CD8-positive, alpha-beta memory T cell (primary cell): ENCODE measurements at regions not wholly inside any gene's neighbourhood (a gene's known extent, or its start where the extent isn't known, plus 50 kb on each side); places are given as distances from the start of the nearest gene placed in this dataset.
"Not testable (repeated sequence)": the region's sequence is repeated elsewhere in the genome, so short reads cannot be mapped to it uniquely, and the experiment has no call there.

Experiments used
- CTCF ChIA-PET: fragments of 350-600 bp; sonication (Branson Sonifier 250); formaldehyde crosslinking; loops from one replicate; lab custom pipeline; 2021; ENCODE audit warnings: antibody characterized with exemption; lab: Charles Lee
- POLR2A ChIA-PET: fragments of 350-600 bp; sonication (Branson Sonifier 250); formaldehyde crosslinking; loops from one replicate; lab custom pipeline; 2021; ENCODE audit warnings: antibody characterized with exemption; lab: Charles Lee
- DNase-seq, 5 donors: peaks; one replicate each; pipeline versions ENCODE4 v3.0.0 to v3.0.0-alpha.2; 2020 to 2022; ENCODE audit warnings: mixed read lengths in 1 of 5
- H3K27ac ChIP-seq: one replicate; pipeline ENCODE4 v1.7.0; 2013; ENCODE audit warnings: low read depth, mild to moderate bottlenecking, low read length, moderate library complexity
- H3K27me3 ChIP-seq: 2 replicates; pipeline ENCODE4 v1.7.0; 2013; ENCODE audit warnings: low read length, mild to moderate bottlenecking; ENCODE audit not compliant: insufficient read depth, poor library complexity, severe bottlenecking
- H3K36me3 ChIP-seq: 2 replicates; pipeline ENCODE4 v1.7.0; 2013; ENCODE audit warnings: mild to moderate bottlenecking, low read length, moderate library complexity; ENCODE audit not compliant: insufficient read depth
- H3K4me1 ChIP-seq: 2 replicates; pipeline ENCODE4 v1.7.0; 2013; ENCODE audit warnings: mild to moderate bottlenecking, low read length, moderate library complexity; ENCODE audit not compliant: insufficient read depth
- H3K4me3 ChIP-seq: 2 replicates; pipeline ENCODE4 v1.7.0; 2013; ENCODE audit warnings: mild to moderate bottlenecking, low read length
- H3K9me3 ChIP-seq: 2 replicates; pipeline ENCODE4 v1.7.0; 2013; ENCODE audit warnings: mild to moderate bottlenecking, low read length
- H3K27ac Mint-ChIP-seq, 8 donors: one replicate each; pipeline ENCODE4 v1.8.0; 2020 to 2021; ENCODE audit warnings: mixed read lengths in 8 of 8, mild to moderate bottlenecking in 6 of 8, inconsistent platforms in 3 of 8, moderate library complexity in 3 of 8
- H3K27me3 Mint-ChIP-seq, 2 donors: one replicate each; pipeline ENCODE4 v1.8.0; 2020 to 2021; ENCODE audit warnings: mixed read lengths in 2 of 2, mild to moderate bottlenecking in 1 of 2, moderate library complexity in 1 of 2
- H3K36me3 Mint-ChIP-seq, 3 donors: one replicate each; pipeline ENCODE4 v1.8.0; 2020 to 2021; ENCODE audit warnings: mixed read lengths in 3 of 3, inconsistent platforms in 1 of 3, mild to moderate bottlenecking in 1 of 3
- H3K4me1 Mint-ChIP-seq, 3 donors: one replicate each; pipeline ENCODE4 v1.8.0; 2020 to 2021; ENCODE audit warnings: mixed read lengths in 3 of 3, inconsistent platforms in 1 of 3, mild to moderate bottlenecking in 1 of 3
- H3K4me3 Mint-ChIP-seq, 7 donors: one replicate each; pipeline ENCODE4 v1.8.0; 2020 to 2021; ENCODE audit warnings: mixed read lengths in 7 of 7, mild to moderate bottlenecking in 6 of 7, moderate library complexity in 4 of 7, inconsistent platforms in 2 of 7
- H3K9me3 Mint-ChIP-seq, 5 donors: one replicate each; pipeline ENCODE4 v1.8.0; 2020 to 2022; ENCODE audit warnings: mixed read lengths in 5 of 5, mild to moderate bottlenecking in 3 of 5, moderate library complexity in 2 of 5, inconsistent platforms in 1 of 5

DNA sequence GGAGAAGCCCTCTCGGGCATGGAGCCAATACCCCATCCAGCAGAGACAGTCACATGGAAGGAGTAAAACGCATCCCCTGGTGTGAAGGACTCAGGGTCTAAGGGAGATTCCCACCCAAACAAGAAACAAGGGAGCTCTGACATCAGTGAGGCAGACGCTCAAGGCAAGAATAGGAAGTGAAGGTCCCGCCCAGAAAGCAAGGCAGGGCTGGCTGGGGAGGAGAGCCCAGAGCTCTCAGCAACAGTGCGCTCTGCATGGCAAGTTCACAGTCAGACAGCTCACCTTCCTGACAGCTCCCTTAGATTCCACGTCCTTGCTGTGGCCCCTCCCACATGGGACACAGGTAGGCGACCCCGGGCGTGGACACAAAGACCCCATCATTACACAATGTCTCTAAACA lies 85.6 kb downstream of the TTLL2 start:
- no peak overlapping the region for H3K4me3 Mint-ChIP-seq
- Histone ChIP-seq H3K36me3 (no peaks in the 10 kb centered on the region), H3K9me3 (no peaks in the 10 kb centered on the region), H3K4me1 (no peaks in the 10 kb centered on the region), H3K4me3 (no peak overlapping the region), H3K27me3 (no peaks in the 10 kb centered on the region), H3K27ac (no peak overlapping the region)
- H3K36me3 Mint-ChIP-seq = no peaks in the 10 kb centered on the region
- H3K4me1 Mint-ChIP-seq = no peaks in the 10 kb centered on the region
- H3K9me3 Mint-ChIP-seq = no peaks in the 10 kb centered on the region
- peaks cover 2 to 17% of the 10 kb centered on the region in 2 donors for H3K27me3 Mint-ChIP-seq
- H3K27ac Mint-ChIP-seq = no peak overlapping the region
- DNase-seq = no peak
- ChIA-PET POLR2A (no interaction called here), CTCF (no interaction called here)

DNA sequence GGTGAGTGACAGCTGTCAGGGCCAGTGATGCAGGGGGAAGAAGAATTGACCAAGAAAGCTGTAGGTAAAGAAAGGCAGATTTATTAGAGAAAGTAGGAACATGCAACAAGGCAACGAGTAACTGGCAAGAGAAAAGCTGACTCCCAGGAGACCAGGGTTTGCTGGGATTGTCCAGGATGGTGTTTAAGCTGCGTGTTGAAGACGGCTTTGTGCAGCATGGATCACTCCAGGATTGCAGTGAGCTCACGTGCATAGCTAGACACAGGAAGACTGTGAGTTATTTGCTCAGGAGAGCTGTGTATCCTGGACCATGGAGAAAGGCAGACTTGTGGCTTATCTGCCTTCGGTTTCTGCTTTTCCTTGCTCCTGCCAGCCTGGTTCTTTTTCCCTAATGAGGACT lies 87.6 kb downstream of the TTLL2 start:
- Histone ChIP-seq H3K36me3 (no peaks in the 10 kb centered on the region), H3K9me3 (no peaks in the 10 kb centered on the region), H3K27ac (no peak overlapping the region), H3K4me1 (no peaks in the 10 kb centered on the region), H3K4me3 (no peak overlapping the region), H3K27me3 (no peaks in the 10 kb centered on the region)
- no peak for DNase-seq
- CTCF ChIA-PET = no interaction called here
- H3K36me3 Mint-ChIP-seq = no peaks in the 10 kb centered on the region
- H3K27me3 Mint-ChIP-seq = peaks cover 4 to 23% of the 10 kb centered on the region in 2 donors
- no peaks in the 10 kb centered on the region for H3K9me3 Mint-ChIP-seq
- POLR2A ChIA-PET = no interaction called here
- H3K27ac Mint-ChIP-seq = no peak overlapping the region
- H3K4me3 Mint-ChIP-seq = no peak overlapping the region
- H3K4me1 Mint-ChIP-seq = no peaks in the 10 kb centered on the region

DNA sequence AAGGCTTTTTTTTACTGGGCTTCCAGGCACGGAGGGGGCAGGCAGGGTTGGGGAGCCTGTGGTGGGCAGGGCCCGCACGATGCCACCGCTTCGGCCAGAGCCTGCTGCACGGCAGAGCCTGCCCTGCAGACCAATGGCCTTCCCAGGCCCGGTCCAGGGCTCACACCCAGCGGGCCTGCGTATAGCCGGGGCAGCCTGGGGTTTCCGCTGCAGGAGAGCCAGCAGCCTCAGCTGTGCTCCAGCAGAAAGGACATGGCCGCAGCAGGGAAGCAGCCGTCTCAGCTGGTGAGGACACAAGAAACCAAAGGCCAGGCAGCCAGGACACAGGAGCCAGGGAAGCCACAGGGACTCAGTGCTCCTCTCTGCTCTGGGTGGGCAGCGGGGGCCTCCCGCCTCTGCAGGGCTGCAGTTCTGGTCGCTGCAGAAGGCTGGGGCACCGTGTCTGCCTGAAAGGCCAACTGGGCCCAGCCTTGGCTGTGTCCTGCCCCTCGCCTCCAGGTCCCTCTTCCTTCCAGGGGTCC lies 90.6 kb downstream of the TTLL2 start:
- no peaks in the 10 kb centered on the region for H3K9me3 ChIP-seq
- no peaks in the 10 kb centered on the region for H3K36me3 ChIP-seq
- no peaks in the 10 kb centered on the region for H3K4me1 ChIP-seq
- H3K4me1 Mint-ChIP-seq = no peaks in the 10 kb centered on the region
- H3K4me3 Mint-ChIP-seq = no peak overlapping the region
- no peak overlapping the region for H3K4me3 ChIP-seq
- peaks cover 6 to 33% of the 10 kb centered on the region in 2 donors for H3K27me3 Mint-ChIP-seq
- no peaks in the 10 kb centered on the region for H3K27me3 ChIP-seq
- no peak overlapping the region for H3K27ac Mint-ChIP-seq
- no peak for DNase-seq
- CTCF ChIA-PET = no interaction called here
- H3K36me3 Mint-ChIP-seq = no peaks in the 10 kb centered on the region
- no peaks in the 10 kb centered on the region for H3K9me3 Mint-ChIP-seq
- H3K27ac ChIP-seq = no peak overlapping the region
- POLR2A ChIA-PET = no interaction called here

DNA sequence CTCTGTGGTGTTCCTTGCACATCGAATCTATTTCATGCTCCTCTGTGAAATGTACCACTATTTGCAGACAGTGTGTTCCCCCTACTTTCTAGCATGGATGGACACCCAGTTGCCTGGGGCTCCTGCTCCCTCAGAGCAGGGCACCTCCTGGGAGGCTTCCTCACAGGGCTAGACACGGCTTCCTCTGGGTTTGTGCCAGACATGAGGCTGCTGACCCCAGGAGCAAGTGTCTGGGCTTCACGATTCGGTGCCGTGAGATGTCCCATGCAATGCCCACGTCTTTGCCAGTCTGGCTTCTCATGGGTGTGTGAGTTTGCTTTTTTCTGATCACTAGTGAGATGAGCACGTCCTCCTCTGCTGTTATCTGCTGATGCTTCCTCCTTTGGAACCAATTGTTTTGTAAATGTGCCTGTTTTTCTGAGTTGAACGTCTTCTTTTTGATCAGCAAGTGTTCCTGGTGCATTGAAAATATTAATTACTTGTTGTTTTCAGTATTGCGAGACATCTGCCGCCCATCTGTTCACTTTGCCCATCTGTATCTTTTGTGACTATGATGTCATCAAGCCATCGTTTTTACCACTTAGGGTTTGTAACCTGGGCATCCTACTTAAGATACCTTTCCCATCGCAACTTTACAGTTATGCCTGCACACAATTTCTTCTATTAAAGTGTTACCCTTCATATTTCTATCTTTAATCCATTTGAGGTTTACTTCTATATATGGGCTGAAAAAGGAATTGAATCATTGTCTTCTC lies 92.0 kb downstream of the TTLL2 start:
- Histone ChIP-seq H3K4me3 (no peak overlapping the region), H3K36me3 (no peaks in the 10 kb centered on the region), H3K4me1 (no peaks in the 10 kb centered on the region), H3K27ac (no peak overlapping the region), H3K27me3 (no peaks in the 10 kb centered on the region), H3K9me3 (no peaks in the 10 kb centered on the region)
- Mint-ChIP-seq H3K27ac (no peak overlapping the region), H3K9me3 (no peaks in the 10 kb centered on the region), H3K27me3 (peaks cover 6 to 33% of the 10 kb centered on the region in 2 donors), H3K36me3 (no peaks in the 10 kb centered on the region), H3K4me1 (no peaks in the 10 kb centered on the region), H3K4me3 (no peak overlapping the region)
- no peak for DNase-seq
- ChIA-PET CTCF (no interaction called here), POLR2A (no interaction called here)

DNA sequence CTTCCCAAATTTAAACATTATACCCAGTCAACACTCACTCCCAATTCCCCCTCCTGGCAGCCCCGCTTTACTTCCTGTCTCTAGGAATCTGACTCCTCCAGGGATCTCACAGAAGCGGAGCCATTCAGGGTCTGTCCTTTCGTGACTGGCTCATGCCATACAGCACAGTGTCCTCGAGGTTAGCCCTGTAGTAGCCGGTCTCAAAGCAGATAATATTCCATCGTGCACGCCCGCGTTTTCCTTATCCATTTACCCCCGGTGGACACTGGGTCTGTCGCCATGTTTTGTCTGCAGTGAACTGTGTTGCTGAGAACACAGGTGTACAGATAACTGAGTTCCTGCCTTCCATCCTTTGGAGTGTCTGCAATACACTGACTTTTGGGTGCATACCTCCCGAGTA lies 95.3 kb downstream of the TTLL2 start:
- H3K4me3 Mint-ChIP-seq = no peak overlapping the region
- H3K9me3 Mint-ChIP-seq = no peaks in the 10 kb centered on the region
- H3K36me3 Mint-ChIP-seq = no peaks in the 10 kb centered on the region
- no peaks in the 10 kb centered on the region for H3K36me3 ChIP-seq
- H3K27me3 ChIP-seq = no peaks in the 10 kb centered on the region
- H3K4me3 ChIP-seq = no peak overlapping the region
- CTCF ChIA-PET = no interaction called here
- H3K27me3 Mint-ChIP-seq = peaks cover 6 to 29% of the 10 kb centered on the region in 2 donors
- no peaks in the 10 kb centered on the region for H3K9me3 ChIP-seq
- H3K27ac ChIP-seq = no peak overlapping the region
- no peak overlapping the region for H3K27ac Mint-ChIP-seq
- H3K4me1 Mint-ChIP-seq = no peaks in the 10 kb centered on the region
- POLR2A ChIA-PET = no interaction called here
- no peaks in the 10 kb centered on the region for H3K4me1 ChIP-seq
- DNase-seq = no peak

DNA sequence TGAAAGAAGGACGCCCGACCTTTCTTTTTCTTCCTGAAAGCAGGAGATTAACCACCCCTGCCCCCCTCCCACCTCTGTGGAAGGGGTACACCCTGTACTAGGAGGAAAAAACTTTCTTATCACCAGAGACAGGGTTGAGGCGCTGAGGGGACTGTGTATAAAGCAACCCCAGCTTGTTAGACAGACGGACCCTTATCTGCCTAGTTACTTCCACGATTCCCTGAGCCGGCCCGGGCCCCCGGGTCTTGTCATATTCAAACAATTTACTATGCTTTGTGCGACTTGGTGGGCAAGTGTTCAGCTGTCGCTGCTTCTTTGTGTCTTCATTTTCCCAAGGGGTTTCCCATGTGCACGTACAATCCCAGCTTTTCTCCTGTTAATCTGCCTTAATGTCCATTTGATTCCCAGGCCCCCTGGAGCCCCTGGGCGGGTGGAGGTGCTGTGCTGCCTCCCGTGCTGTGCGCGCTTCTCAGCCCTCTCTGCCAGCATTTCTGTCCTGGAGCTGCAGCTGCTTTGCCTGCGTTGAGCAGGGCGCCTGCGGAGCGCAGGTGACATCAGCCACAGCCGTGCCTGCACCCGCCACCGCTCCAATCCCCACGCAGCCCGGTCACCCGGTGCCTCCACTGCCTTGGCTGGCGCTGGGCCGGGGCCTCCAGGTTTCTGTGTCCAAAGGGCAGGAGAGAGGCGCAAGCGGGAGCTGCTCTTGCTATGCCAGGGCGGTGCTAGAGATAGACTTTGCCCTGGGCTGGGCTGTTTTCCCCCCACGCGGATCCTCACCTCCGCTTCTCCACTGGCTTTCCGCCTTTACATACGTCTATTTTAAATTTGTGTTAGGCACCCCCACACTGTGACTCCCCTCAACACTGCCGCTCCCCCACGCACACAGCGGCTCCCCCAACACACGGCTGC lies 96.2 kb downstream of the TTLL2 start:
- Histone ChIP-seq H3K4me3 (no peak overlapping the region), H3K36me3 (no peaks in the 10 kb centered on the region), H3K4me1 (no peaks in the 10 kb centered on the region), H3K27ac (no peak overlapping the region), H3K9me3 (no peaks in the 10 kb centered on the region), H3K27me3 (no peaks in the 10 kb centered on the region)
- no peak overlapping the region for H3K4me3 Mint-ChIP-seq
- H3K36me3 Mint-ChIP-seq = no peaks in the 10 kb centered on the region
- peaks cover 6 to 28% of the 10 kb centered on the region in 2 donors for H3K27me3 Mint-ChIP-seq
- ChIA-PET CTCF (no interaction called here), POLR2A (no interaction called here)
- H3K9me3 Mint-ChIP-seq = no peaks in the 10 kb centered on the region
- no peak overlapping the region for H3K27ac Mint-ChIP-seq
- no peaks in the 10 kb centered on the region for H3K4me1 Mint-ChIP-seq
- no peak for DNase-seq

- H3K36me3 ChIP-seq, H3K4me1 Mint-ChIP-seq, H3K9me3 Mint-ChIP-seq, POLR2A ChIA-PET, H3K36me3 Mint-ChIP-seq, H3K27ac Mint-ChIP-seq, H3K9me3 ChIP-seq, DNase-seq, CTCF ChIA-PET, H3K4me3 Mint-ChIP-seq, H3K4me1 ChIP-seq, H3K27ac ChIP-seq, H3K4me3 ChIP-seq, H3K27me3 ChIP-seq: not testable (repeated sequence)
- peaks cover 2 to 26% of the 10 kb centered on the region in 2 donors for H3K27me3 Mint-ChIP-seq
These were observed 97.1 kb downstream of the TTLL2 start for GRCh38 chr6:167421944-167422343.

DNA sequence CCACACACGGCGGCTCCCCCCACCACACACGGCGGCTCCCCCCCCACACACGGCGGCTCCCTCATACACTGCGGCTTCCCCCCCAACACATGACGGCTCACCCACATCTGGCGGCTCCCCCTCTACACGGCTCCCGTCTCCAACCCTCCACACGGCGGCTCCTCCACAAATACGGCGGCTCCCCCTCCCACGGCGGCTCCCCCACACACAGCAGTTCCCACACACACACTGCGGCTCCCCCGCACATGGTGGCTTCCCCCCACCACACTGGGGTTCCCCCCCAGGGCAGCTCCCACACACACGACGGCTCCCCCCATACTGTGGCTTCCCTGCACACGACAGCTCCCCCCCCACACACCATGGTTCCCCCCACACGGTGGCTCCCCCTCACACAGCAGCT lies 98.0 kb downstream of the TTLL2 start:
- no peaks in the 10 kb centered on the region for H3K4me1 Mint-ChIP-seq
- H3K36me3 ChIP-seq = no peaks in the 10 kb centered on the region
- ChIA-PET CTCF (no interaction called here), POLR2A (no interaction called here)
- no peaks in the 10 kb centered on the region for H3K4me1 ChIP-seq
- peaks cover 7 to 24% of the 10 kb centered on the region in 2 donors for H3K27me3 Mint-ChIP-seq
- no peaks in the 10 kb centered on the region for H3K9me3 Mint-ChIP-seq
- H3K4me3 Mint-ChIP-seq = no peak overlapping the region
- DNase-seq = no peak
- no peak overlapping the region for H3K27ac ChIP-seq
- H3K27me3 ChIP-seq = no peaks in the 10 kb centered on the region
- no peaks in the 10 kb centered on the region for H3K36me3 Mint-ChIP-seq
- no peak overlapping the region for H3K27ac Mint-ChIP-seq
- H3K4me3 ChIP-seq = no peak overlapping the region
- H3K9me3 ChIP-seq = no peaks in the 10 kb centered on the region
